Thoracic aorta (tissue), 2 donors: ENCODE measurements at regions not wholly inside any gene's neighbourhood (a gene's known extent, or its start where the extent isn't known, plus 50 kb on each side); places are given as distances from the start of the nearest gene placed in this dataset.
"Not testable (repeated sequence)": the region's sequence is repeated elsewhere in the genome, so short reads cannot be mapped to it uniquely, and the experiment has no call there.

Source experiments
- ATAC-seq: fragments of 150-250 bp; one replicate; pipeline ENCODE4 v1.8.0; 2017; ENCODE audit warnings: low read depth; ENCODE audit not compliant: insufficient number of reproducible peaks, low FRiP score
- DNase-seq: peaks from one replicate; pipeline ENCODE4 v3.0.0-alpha.2; 2020; ENCODE audit warnings: low spot score
- H3K27ac ChIP-seq, 2 donors: fragments of 200-600 bp; sonication (generic); 1 replicate in 1 of 2; 2 replicates in 1 of 2; pipeline ENCODE4 v1.5.1; 2016; ENCODE audit warnings: mild to moderate bottlenecking in 2 of 2, moderate library complexity in 2 of 2
- H3K27me3 ChIP-seq: fragments of 200-600 bp; sonication (generic); replicated peaks from 2 replicates; pipeline ENCODE4 v1.6.0; 2016; ENCODE audit warnings: mild to moderate bottlenecking; ENCODE audit not compliant: insufficient read depth
- H3K36me3 ChIP-seq: fragments of 200-600 bp; sonication (generic); one replicate; pipeline ENCODE4 v1.5.1; 2016
- H3K4me1 ChIP-seq, 2 donors: fragments of 200-600 bp; sonication (generic); 1 replicate in 1 of 2; 2 replicates in 1 of 2; pipeline versions ENCODE4 v1.5.1 to v1.6.0; 2016; ENCODE audit warnings: low read depth in 2 of 2, mild to moderate bottlenecking in 1 of 2; ENCODE audit not compliant: control insufficient read depth in 1 of 2
- H3K4me3 ChIP-seq: fragments of 200-600 bp; sonication (generic); 2 replicates; pipeline ENCODE4 v1.5.1; 2016; ENCODE audit warnings: mild to moderate bottlenecking
- H3K9me3 ChIP-seq: fragments of 200-600 bp; sonication (generic); 2 replicates; pipeline ENCODE4 v1.5.1; 2016
- CTCF ChIP-seq: fragments of 200-600 bp; sonication (generic); IDR thresholded peaks from one replicate; pipeline ENCODE4 v1.5.1; 2019; ENCODE audit warnings: antibody characterized with exemption

GRCh38 chr11:81966340-81966739 is 767.3 kb downstream of the FAM181B start:
- Histone ChIP-seq H3K36me3 (no peaks in the 10 kb centered on the region), H3K4me1 (peaks cover 22 to 36% of the 10 kb centered on the region in 2 donors), H3K9me3 (no peaks in the 10 kb centered on the region), H3K4me3 (peak overlapping the region; percentile 24), H3K27me3 (no peaks in the 10 kb centered on the region), H3K27ac (peak overlapping the region; percentile 33 to 42)
- no peak for DNase-seq
- peak; percentile 24 for ATAC-seq
- no peak for TF ChIP-seq CTCF

- Histone ChIP-seq H3K9me3 (no peaks in the 10 kb centered on the region), H3K27ac (no peak overlapping the region), H3K4me1 (peaks cover 25 to 46% of the 10 kb centered on the region in 2 donors), H3K4me3 (no peak overlapping the region), H3K27me3 (no peaks in the 10 kb centered on the region), H3K36me3 (no peaks in the 10 kb centered on the region)
- DNase-seq (no peak), ATAC-seq (no peak)
- TF ChIP-seq CTCF: no peak
Observed at GRCh38 chr11:81963018-81963417, 770.6 kb downstream of the FAM181B start.

- Histone ChIP-seq H3K4me1 (peaks cover 12 to 25% of the 10 kb centered on the region in 2 donors), H3K4me3 (no peak overlapping the region)
Observed at GRCh38 chr11:81960443-81960842, 773.2 kb downstream of the FAM181B start.

GRCh38 chr11:81959341-81959740 is 774.3 kb downstream of the FAM181B start:
- Histone ChIP-seq H3K27ac (peak overlapping the region in 1 of 2 donors; percentile 30), H3K9me3 (no peaks in the 10 kb centered on the region), H3K36me3 (no peaks in the 10 kb centered on the region), H3K4me1 (peaks cover 12 to 25% of the 10 kb centered on the region in 2 donors), H3K27me3 (no peaks in the 10 kb centered on the region), H3K4me3 (no peak overlapping the region)
- TF ChIP-seq CTCF: no peak
- ATAC-seq (no peak), DNase-seq (no peak)

More at GRCh38 chr11:81960443-81960842, 773.2 kb downstream of the FAM181B start:
- Histone ChIP-seq H3K27ac (no peak overlapping the region), H3K9me3 (no peaks in the 10 kb centered on the region), H3K36me3 (no peaks in the 10 kb centered on the region), H3K27me3 (no peaks in the 10 kb centered on the region)
- no peak for ATAC-seq
- no peak for TF ChIP-seq CTCF
- DNase-seq: no peak

- H3K9me3 ChIP-seq, H3K36me3 ChIP-seq, H3K4me3 ChIP-seq, H3K27ac ChIP-seq, H3K27me3 ChIP-seq, ATAC-seq, H3K4me1 ChIP-seq, DNase-seq: not testable (repeated sequence)
Observed at GRCh38 chr11:81954301-81954700, 779.4 kb downstream of the FAM181B start.

- H3K4me3 ChIP-seq: no peak overlapping the region
- H3K27me3 ChIP-seq: no peaks in the 10 kb centered on the region
- H3K9me3 ChIP-seq: no peaks in the 10 kb centered on the region
- no peak for TF ChIP-seq CTCF
- H3K4me1 ChIP-seq: no peaks in the 10 kb centered on the region
- no peak overlapping the region for H3K27ac ChIP-seq
- ATAC-seq: no peak
- no peak for DNase-seq
- H3K36me3 ChIP-seq: no peaks in the 10 kb centered on the region
Observed at GRCh38 chr11:81946831-81947230, 786.8 kb downstream of the FAM181B start.
